GM18505 (cell line): ENCODE measurements at regions not wholly inside any gene's neighbourhood (a gene's known extent, or its start where the extent isn't known, plus 50 kb on each side); places are given as distances from the start of the nearest gene placed in this dataset.

Source experiments
- ATAC-seq: cut with Tn5 transposase; IDR thresholded peaks from one replicate; pipeline ENCODE4 v1.9.1; 2021; ENCODE audit not compliant: unreplicated experiment
- POLR2A ChIP-seq: IDR thresholded peaks from 4 replicates; pipeline ENCODE4 v1.6.1; 2011; ENCODE audit warnings: borderline replicate concordance; ENCODE audit not compliant: insufficient read depth, insufficient read length; ENCODE audit errors: extremely low read depth

DNA sequence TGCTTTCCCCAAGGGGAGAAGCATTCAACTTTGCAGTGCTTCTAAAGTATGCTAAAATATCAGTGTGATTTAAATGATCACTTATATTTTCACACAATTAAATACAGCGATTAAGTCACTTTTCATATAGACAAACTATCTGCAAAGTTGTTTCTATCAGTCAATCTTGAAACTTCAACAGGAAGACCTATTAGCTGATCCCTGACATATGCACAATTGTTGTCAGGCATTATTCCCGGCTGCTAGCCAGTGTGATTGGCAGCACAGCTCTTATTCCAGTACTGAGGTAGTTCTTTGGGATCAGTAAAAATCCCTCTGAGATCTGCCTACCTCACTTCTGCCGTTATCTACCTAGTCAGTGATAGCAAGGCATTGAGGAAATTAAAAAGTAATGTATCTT, 629.5 kb downstream of the NR4A2 start:
- no peak for TF ChIP-seq POLR2A
- no peak for ATAC-seq

DNA sequence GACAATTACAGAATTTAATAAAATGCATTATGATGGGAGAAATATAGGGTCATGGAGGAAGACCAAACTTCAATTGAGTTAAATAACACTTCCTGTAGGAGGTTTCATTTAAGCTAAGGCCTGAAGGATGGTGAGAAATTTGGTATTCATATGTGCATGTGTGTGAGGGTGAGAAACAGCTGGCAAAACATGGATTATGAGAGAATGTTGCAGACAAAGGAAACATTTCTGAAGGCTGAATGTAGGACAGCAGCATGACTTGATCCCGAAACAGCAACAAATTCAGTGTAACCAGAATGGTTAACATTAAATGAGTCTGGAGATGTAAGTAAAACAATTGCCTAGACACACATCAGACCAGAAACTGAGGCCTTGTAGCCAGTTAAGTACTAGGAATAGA, 630.8 kb downstream of the NR4A2 start:
- no peak for TF ChIP-seq POLR2A
- ATAC-seq, result no peak

DNA sequence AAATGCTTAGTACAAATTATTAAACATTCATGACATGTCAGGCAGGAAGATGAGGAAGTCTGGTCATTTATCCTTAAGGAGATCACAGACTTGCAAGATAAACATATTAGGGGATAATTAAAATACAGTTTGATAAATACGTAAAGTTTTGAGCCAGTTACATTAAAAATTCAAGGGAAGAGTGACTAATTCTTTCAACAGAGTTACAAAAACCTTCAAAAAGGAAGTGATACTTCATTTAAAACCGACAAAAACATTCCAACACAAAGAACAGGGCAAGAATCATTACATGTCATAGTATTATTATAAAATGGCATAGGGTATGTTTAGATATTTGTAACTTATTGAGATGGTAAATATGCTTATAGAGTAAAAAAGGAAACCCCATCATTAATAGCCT, 636.0 kb downstream of the NR4A2 start:
- TF ChIP-seq POLR2A, result no peak
- no peak for ATAC-seq

DNA sequence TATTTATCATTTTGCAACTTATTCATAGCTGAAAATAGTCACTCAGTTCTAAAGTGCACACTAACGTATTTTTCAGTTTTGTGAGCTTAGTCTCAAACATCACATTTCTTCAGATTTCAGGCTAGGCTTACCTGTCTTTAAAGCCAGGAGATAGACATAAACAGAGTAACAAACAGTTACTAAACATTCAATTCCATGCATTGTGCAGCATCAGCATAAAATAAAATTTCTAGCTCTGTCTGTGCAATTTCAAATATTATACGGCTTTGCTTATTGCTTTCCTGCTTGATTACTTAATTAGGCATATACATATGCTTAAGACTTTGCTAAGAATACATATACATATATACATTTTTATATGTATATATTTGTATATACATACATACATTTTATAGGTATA, 637.0 kb downstream of the NR4A2 start:
- ATAC-seq, result no peak
- TF ChIP-seq POLR2A, result no peak

DNA sequence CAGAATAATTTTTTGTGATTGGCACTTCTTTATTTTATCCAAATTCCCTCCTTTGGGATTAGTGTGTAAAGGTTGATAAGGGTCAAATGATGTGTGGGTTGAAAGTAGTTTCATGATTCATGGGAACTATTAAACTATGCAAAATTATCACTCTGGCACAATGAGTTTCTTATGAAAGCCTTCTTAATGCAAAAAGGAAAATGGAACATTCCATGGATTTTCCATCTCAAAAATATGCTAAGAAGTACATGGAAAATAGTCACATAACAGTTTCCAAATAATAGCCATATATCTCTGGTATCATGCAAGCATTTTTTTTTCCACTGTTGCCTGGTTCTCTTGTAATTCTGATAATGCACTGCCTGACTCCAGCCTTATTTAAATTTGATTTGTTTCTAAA, 639.7 kb downstream of the NR4A2 start:
- no peak for ATAC-seq
- no peak for TF ChIP-seq POLR2A

DNA sequence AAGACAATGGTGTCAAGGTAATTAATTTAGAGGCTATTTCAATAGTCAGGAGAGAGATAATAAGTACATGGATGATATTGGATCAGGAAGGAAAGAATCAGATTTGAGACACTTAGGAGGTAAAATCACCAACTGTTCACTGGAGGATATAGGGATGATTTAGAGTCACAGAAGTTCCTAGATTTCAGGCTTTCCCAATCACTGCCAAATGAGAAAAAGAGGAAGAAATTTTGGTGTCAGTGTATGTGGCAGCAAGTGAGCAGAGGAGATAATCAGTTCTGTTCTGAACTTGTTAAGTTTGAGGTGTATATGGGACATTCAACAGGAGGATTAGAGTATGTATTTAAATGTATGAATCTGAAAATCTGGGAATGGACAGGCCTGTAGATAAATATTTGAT, 640.4 kb downstream of the NR4A2 start:
- ATAC-seq, result no peak
- TF ChIP-seq POLR2A, result no peak

DNA sequence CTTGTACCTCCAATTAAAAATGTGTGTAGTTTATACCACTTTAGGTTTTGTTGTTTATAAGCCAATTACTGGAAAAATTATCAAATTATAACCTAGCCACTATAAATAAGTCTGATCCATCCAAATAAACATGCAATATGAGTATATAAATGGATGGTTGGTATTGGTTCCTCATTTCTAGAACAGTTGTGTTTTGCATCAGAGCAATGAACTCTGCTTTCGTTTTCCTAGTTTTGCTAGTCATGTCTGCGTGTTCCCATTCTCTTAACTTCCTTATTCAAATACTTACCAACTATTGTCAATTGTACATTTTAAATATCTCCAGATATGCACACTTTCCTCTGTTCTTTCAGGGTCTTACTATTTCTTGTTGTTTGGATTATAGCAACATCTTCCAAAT, 641.7 kb downstream of the NR4A2 start:
- peak; percentile 90 for ATAC-seq
- TF ChIP-seq POLR2A, result no peak

DNA sequence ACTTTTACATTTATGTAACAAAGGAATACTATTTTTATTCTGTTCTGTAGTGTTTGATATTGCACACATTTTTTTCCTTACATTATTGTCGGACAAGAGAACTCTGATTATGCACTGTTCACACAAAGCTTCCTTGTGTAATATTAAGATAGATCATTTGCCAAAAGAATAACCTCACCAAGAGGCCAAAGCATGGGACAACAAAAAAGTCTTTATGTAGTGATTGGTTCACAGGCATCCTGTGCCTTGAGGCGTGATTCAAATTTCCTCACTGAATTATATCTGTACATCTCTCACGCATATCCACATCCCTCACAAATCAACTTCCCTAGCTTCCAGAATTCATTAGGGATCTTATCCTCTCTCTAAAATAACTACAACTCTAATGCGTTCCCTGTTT, 642.7 kb downstream of the NR4A2 start:
- ATAC-seq, result no peak
- no peak for TF ChIP-seq POLR2A

DNA sequence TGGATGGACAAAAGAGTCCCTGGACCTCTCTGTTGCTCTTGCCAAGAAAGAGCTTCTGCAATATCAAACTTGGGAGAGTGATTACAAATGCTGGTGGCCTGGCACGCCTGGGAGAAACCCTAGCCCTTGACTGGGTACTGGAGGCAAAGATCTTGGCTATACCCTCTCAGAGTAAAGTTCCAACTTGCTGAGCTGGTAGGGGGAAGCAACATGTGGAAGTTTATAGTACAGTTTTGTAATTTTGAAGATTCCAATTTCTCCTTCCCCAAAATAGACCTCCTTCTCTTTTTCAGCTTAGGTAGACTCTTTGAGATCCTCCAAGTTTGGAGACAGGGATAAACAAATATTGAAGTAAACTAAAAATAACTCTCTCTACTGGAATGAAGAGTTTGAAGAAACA, 645.3 kb downstream of the NR4A2 start:
- TF ChIP-seq POLR2A, result no peak
- ATAC-seq, result no peak

DNA sequence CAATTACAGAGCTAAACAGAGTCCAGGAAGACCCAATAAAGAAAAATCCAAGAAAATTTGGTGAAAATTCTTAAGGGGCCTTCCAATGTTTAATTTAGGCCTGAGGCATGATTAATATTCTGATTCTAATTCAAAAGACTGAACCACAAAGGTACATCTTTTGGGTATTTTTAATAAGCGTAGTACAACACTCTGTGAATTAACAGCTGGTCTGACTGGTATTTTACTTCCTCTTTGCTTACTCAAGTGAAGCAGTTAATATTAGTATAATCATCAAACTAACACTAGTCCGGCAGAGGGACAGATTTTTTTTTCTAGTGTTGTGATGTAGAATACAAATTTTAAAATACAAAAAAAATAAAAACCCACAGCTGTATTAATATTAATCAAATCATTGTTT, 652.9 kb downstream of the NR4A2 start:
- no peak for ATAC-seq
- no peak for TF ChIP-seq POLR2A

DNA sequence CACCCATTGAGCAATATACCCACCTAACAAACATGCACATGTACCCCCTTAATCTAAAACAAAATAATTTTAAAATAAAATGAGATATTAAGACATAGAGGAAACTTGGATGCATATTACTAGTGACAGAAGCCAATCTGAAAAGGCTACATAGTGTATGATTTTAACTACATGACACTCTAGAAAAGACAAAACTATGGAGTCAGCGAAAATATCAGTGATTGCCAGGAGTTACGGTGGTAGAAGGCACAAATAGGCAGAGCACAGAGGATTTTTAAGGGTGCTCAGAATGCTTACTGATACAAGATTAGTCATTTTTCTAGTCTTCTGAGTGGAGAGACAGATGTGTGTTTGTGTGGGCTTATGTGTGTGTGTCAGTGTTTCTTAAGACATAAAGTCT, 656.6 kb downstream of the NR4A2 start:
- TF ChIP-seq POLR2A, result no peak
- ATAC-seq, result no peak

DNA sequence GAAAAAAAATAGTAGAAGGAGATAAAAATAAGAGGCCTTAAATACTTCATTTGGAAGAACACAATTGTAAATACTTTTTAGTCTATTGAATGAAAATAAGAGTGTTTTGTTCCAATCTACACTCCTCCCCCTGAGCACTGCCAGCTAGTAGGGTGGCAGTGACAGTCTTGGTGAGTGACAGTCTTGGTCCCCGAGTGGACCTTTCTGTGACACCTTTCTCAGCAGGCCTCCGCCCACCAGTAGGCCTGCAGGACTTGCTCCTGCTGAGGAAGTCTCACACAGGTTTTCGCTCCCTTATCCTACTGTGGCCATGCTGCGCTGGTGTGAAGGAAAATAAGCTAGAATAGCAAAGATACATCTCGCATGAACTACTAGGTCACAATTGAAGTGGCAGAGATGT, 666.8 kb downstream of the NR4A2 start:
- no peak for TF ChIP-seq POLR2A
- no peak for ATAC-seq

DNA sequence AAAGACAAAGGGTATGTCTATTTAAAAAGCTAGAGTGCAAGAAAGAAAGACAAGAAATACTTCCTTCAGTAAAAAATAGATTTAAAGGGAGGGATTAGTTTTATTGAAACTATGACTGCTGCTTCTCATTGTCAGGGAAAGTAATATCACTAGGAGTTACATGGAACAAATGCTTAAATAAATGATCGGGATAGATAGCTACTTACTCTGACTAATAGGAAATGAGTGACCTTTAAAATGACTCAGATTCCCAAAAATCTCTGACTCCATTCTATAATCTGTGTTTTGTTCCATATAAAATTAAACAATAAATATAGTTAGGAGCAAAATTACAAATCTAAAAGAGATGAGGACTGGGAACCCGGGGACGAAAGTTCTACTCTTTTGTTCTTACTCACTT, 669.3 kb downstream of the NR4A2 start:
- no peak for TF ChIP-seq POLR2A
- ATAC-seq, result no peak

DNA sequence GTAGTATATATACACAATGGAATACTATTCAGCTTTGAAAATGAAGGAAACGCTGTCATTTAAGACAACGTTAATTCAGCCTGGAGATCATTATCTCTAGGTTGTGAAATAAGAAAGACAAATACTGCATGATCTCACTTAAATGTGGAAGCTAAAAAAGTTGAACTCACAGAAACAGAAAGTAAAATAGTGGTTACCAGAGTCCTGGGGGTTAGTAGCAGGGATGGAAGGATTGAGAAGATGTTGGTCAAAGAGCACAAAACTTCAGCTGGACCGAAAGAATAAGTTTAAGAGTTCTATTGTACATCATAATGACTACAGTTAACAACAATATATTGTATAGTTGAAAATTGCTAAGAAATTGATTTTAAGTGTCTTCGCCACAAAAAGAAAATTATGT, 670.3 kb downstream of the NR4A2 start:
- TF ChIP-seq POLR2A, result no peak
- no peak for ATAC-seq

DNA sequence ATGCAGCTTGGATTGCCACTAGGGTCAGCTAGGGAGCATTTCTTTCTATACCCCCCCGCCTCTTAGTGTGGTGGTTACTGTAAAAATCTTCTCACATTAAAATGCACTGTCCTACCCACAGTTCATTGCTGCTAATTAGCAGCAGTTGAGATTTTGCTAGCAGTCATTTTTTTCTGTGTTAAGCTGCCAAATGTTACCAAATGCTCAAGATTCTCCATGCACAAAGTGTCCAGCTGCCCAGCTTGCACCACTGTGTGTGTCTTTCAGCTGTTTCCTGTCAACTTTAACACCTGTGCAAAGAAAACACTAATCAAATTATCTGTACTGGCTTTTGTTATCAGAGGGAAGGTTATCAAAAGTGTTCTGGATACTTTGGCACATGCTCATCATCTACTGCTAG, 679.3 kb downstream of the NR4A2 start:
- ATAC-seq, result no peak
- TF ChIP-seq POLR2A, result no peak
